CD4-positive, alpha-beta T cell treated with Interleukin-17A for 1 hour (primary cell): ENCODE measurements at regions not wholly inside any gene's neighbourhood (a gene's known extent, or its start where the extent isn't known, plus 50 kb on each side); places are given as distances from the start of the nearest gene placed in this dataset.

Experiments
- DNase-seq: peaks from one replicate; pipeline ENCODE4 v3.0.0-alpha.2; 2020

DNA sequence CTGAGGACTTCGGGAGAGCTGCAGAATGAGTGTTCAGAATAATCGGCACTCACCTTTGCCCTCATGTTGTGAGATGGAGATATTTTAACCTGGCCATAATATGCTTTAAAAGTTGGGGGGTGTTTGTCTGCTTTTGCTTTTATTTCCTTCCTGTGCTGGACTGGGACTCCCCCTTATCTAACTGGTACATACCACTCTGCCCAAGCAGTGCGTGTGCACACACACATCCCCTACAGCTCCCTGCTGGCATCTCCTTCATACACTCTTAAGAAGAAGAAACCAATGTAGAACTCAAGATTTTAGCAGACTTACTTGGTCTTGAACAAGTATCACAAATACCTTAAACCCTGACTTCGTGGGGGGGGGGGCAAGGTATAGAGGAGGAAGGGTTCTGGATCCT lies 146.2 kb upstream of the DMRT1 start:
- no peak for DNase-seq

GRCh38 chr9:696332-697323 lies 144.9 kb upstream of the DMRT1 start:
- DNase-seq, result no peak

DNA sequence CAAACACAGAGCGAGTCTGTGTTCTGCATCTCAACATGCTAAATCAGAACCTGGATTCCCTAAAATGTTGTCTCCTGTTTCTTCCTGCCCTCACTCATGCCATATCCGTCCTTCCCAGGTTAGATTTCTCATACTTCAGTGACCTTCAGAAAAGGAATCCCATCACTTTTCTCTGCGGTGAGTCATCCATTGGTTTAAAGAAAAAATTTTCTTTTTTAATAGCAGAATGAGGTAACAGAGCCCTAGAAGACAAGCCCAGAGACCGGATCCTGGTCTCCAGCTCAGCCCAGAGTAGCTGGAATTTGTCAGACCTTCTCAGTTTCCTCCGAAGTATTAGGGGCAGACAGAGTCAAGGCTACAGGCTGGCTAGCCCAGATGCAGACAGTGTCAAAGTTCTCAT lies 143.2 kb upstream of the DMRT1 start:
- DNase-seq, result no peak

DNA sequence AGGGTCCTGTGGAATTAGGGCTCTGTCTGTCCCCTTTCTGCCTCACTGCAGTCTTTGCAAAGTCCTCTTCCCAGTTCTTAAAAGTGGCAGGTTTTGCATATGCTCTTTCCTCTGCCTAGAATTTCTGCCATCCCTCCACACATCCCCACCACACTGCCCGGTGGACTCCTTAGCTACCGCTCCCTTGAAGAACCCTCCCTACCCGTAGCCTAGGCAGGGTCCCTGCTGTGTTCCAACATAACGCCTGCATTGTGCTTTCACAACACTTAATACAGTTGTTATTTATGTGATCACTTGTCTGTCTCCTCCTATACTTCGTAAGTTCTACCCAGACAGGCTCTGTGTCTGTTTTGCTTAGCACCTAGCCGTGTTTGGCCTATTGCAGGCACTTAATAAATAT lies 142.5 kb upstream of the DMRT1 start:
- DNase-seq, result no peak

DNA sequence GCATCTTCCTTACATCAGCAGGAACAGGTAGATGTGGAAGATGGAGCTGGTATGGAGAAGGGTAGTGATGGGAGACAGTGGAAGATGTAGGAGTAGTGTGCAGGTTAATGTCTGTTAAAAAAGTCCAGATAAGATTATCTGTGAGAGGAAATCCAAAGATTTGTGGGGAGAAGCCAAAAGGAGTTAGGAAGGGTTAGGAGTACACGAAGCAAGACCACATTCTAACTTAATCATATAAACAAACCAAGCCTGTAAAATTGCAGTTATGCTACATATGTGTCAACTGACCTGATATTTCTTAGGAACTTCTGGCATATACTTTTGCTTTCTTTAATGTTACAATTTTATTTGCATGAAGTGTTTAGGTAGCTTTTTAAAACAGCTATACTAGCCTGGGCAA lies 142.1 kb upstream of the DMRT1 start:
- DNase-seq, result no peak

- DNase-seq, result no peak
Observed at GRCh38 chr9:700365-701282, 140.9 kb upstream of the DMRT1 start.

GRCh38 chr9:703392-703791 lies 138.1 kb upstream of the DMRT1 start:
- no peak for DNase-seq

DNA sequence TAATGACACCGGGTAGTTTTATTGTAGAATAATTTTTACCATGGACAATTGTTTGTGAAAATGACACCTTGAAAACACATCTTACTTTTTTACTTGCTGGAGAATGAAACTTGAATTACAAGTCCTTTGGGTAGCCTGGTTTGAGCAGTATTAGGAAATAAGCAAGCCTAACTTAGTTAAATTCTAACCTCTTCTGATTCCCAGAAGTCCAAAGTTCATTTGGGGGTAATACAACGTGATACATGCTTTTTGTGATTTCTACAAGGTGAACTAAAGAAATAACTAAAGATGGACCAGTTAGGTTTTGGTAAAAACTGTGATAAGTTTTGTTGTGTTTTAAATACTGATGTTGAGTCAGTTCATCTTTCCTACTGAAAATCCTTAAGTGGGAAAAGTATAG lies 135.4 kb upstream of the DMRT1 start:
- no peak for DNase-seq

GRCh38 chr9:706606-707459 lies 134.7 kb upstream of the DMRT1 start:
- DNase-seq, result no peak

GRCh38 chr9:708182-708550 lies 133.3 kb upstream of the DMRT1 start:
- DNase-seq, result no peak

DNA sequence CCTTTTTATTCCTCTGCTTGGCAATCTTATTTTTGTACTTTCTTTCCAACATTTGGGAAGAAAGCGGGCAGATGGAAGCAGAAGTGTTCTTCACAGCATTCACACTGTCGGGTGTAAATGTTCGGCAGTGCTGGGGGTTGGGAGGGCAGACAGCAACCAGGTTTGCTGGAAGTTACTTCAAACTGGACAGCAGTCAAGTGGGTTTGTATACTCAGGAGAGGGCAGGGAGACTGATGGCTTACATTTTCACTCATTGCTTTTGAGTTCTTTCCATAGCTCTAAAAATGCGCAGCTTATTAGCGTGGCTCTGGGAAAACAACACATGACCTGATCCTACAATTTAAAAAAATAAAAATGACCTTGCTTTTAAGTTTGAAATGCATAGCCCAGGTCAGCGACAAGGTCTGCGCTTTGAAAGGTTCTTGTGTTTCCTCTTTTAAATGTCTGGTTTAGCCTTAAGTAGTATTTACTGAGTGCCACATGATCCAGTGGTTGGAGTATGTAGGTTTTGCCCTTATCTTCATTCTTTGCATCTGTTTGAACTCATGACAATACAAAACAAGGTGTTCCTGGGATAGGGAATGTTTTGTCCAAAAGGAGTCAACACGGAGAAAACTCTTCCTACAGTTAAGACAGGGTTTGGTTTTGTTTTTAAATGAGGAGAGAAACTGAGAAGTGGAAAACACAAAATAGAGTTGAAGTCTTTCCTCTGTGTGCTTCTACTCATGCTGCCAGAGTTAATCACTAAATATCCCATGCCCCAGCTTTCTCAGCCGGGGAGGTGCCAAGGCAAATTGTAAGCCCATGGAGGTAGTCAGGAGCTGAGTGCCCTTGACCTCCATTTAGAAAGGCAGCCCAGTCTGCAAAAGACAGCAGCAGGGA lies 132.7 kb upstream of the DMRT1 start:
- no peak for DNase-seq

- no peak for DNase-seq
Observed at GRCh38 chr9:710951-711745, 130.3 kb upstream of the DMRT1 start.

GRCh38 chr9:711761-712553 lies 129.5 kb upstream of the DMRT1 start:
- no peak for DNase-seq

DNA sequence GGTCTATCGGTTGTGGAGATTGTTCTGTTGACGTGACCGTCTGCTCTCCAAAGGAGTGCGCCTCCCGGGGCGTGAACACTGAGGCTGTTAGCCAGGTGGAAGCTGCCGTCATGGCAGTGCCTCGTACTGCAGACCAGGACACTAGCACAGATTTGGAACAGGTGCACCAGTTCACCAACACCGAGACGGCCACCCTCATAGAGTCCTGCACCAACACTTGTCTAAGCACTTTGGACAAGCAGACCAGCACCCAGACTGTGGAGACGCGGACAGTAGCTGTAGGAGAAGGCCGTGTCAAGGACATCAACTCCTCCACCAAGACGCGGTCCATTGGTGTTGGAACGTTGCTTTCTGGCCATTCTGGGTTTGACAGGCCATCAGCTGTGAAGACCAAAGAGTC lies 128.9 kb upstream of the DMRT1 start:
- DNase-seq, result no peak

GRCh38 chr9:713091-713490 lies 128.4 kb upstream of the DMRT1 start:
- no peak for DNase-seq

DNA sequence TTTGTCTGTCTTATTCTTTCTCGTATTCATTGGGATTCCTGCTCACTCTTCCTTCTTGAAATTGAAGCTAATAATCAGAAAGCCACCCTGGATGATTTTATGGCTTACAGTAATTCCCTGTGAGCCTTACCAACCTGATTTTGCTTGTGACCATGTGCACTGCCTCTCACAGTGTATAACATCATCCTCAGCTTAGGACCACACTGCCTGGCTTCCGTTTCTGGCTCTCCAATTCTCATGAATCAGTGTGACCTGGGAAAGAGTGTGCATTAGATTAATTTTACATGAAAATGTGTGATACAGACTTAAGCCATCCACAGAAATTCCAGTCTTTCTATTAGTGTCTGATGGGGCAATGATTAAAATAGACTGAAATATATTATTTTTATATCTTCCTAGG lies 126.8 kb upstream of the DMRT1 start:
- DNase-seq, result no peak

- DNase-seq, result no peak
Observed at GRCh38 chr9:715300-715699, 126.2 kb upstream of the DMRT1 start.

GRCh38 chr9:715743-716400 lies 125.6 kb upstream of the DMRT1 start:
- DNase-seq, result no peak

- DNase-seq, result no peak
Observed at GRCh38 chr9:717722-718121, 123.8 kb upstream of the DMRT1 start.
